Skeletal muscle tissue (tissue), 3 donors: ENCODE measurements at regions not wholly inside any gene's neighbourhood (a gene's known extent, or its start where the extent isn't known, plus 50 kb on each side); places are given as distances from the start of the nearest gene placed in this dataset.

Experiments
- H3K27ac ChIP-seq: one replicate; pipeline ENCODE4 v1.7.0; 2013; ENCODE audit warnings: mild to moderate bottlenecking, low read depth, low read length, inconsistent platforms
- H3K27me3 ChIP-seq, 3 donors: one replicate each; pipeline ENCODE4 v1.7.0; 2013; ENCODE audit warnings: low read length in 3 of 3; ENCODE audit not compliant: control insufficient read depth in 3 of 3, insufficient read depth in 3 of 3
- H3K36me3 ChIP-seq, 3 donors: one replicate each; pipeline ENCODE4 v1.7.0; 2013; ENCODE audit warnings: low read length in 3 of 3; ENCODE audit not compliant: control insufficient read depth in 3 of 3, insufficient read depth in 3 of 3
- H3K4me1 ChIP-seq, 3 donors: one replicate each; pipeline ENCODE4 v1.7.0; 2013; ENCODE audit warnings: low read length in 3 of 3, mild to moderate bottlenecking in 3 of 3; ENCODE audit not compliant: control insufficient read depth in 3 of 3, insufficient read depth in 3 of 3
- H3K4me3 ChIP-seq, 3 donors: one replicate each; pipeline ENCODE4 v1.7.0; 2013; ENCODE audit warnings: low read length in 3 of 3
- H3K9ac ChIP-seq, 3 donors: one replicate each; pipeline ENCODE4 v1.7.0; 2013; ENCODE audit warnings: low read length in 3 of 3, mild to moderate bottlenecking in 3 of 3, moderate library complexity in 2 of 3, low read depth in 1 of 3
- H3K9me3 ChIP-seq, 3 donors: one replicate each; pipeline ENCODE4 v1.7.0; 2013; ENCODE audit warnings: low read length in 3 of 3; ENCODE audit not compliant: control insufficient read depth in 3 of 3
- donor health status: Osteomylitis.

GRCh38 chrX:6761251-6761650 lies 226.3 kb upstream of the VCX3A start:
- Histone ChIP-seq H3K27me3 (no peaks in the 10 kb centered on the region), H3K4me1 (no peaks in the 10 kb centered on the region)

GRCh38 chrX:6759655-6760375 lies 224.9 kb upstream of the VCX3A start:
- H3K9ac ChIP-seq = no peak overlapping the region
- H3K9me3 ChIP-seq = no peaks in the 10 kb centered on the region
- H3K4me3 ChIP-seq = no peak overlapping the region
- no peak overlapping the region for H3K27ac ChIP-seq
- H3K36me3 ChIP-seq = no peaks in the 10 kb centered on the region
- no peaks in the 10 kb centered on the region for H3K4me1 ChIP-seq
- H3K27me3 ChIP-seq = no peaks in the 10 kb centered on the region

More at GRCh38 chrX:6761251-6761650, 226.3 kb upstream of the VCX3A start:
- no peak overlapping the region for H3K9ac ChIP-seq
- H3K4me3 ChIP-seq = no peak overlapping the region
- no peak overlapping the region for H3K27ac ChIP-seq
- no peaks in the 10 kb centered on the region for H3K36me3 ChIP-seq
- H3K9me3 ChIP-seq = no peaks in the 10 kb centered on the region

GRCh38 chrX:6758234-6758633 lies 223.3 kb upstream of the VCX3A start:
- Histone ChIP-seq H3K9ac (no peak overlapping the region), H3K36me3 (no peaks in the 10 kb centered on the region), H3K27ac (no peak overlapping the region), H3K27me3 (no peaks in the 10 kb centered on the region), H3K4me3 (no peak overlapping the region), H3K9me3 (no peaks in the 10 kb centered on the region), H3K4me1 (no peaks in the 10 kb centered on the region)

DNA sequence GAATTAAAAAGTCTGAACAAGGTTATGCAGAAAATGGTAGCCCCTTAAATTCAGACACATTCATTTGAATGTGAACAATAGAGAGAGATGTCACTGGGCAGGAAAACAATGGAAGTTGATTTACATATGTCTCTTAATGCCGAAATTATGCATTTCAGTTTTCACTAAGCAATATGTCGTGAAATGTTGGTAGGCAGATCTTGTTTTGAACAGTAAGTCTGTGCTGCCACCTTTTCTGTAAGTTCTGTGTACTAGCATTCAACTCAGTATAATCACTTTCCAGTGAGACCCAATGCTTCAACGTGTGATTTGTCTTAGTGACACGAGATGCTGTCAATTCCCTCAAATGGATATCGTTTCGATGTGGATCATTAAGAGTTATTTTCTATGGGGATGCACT lies 222.7 kb upstream of the VCX3A start:
- Histone ChIP-seq H3K4me3 (no peak overlapping the region), H3K36me3 (no peaks in the 10 kb centered on the region)

DNA sequence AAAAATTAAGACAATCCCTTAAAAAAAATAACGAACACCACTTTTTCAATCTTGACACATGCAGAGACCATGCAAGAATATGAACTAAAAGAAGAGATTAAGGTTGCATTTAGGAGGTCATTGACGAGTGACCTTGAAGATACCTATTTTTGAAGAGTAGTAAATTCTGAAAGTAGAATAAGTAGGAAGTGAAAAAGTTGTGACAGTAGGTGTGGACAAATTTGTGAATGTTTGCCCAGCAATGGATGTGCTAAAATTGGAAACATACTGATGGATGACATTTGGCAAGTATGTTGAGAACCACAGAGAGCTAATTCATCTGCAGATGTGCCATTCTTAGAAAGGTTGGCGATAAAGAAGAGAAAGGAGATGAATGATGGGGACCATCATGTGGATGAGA lies 213.7 kb upstream of the VCX3A start:
- no peak overlapping the region for H3K4me3 ChIP-seq
- no peaks in the 10 kb centered on the region for H3K9me3 ChIP-seq
- H3K27ac ChIP-seq = no peak overlapping the region
- H3K4me1 ChIP-seq = no peaks in the 10 kb centered on the region
- H3K9ac ChIP-seq = no peak overlapping the region
- no peaks in the 10 kb centered on the region for H3K36me3 ChIP-seq
- H3K27me3 ChIP-seq = no peaks in the 10 kb centered on the region

More for the DNA sequence above, 222.7 kb upstream of the VCX3A start:
- Histone ChIP-seq H3K9ac (no peak overlapping the region), H3K27ac (no peak overlapping the region), H3K4me1 (no peaks in the 10 kb centered on the region), H3K9me3 (no peaks in the 10 kb centered on the region), H3K27me3 (no peaks in the 10 kb centered on the region)

- H3K27ac ChIP-seq = no peak overlapping the region
- no peaks in the 10 kb centered on the region for H3K36me3 ChIP-seq
- H3K9ac ChIP-seq = no peak overlapping the region
- no peaks in the 10 kb centered on the region for H3K27me3 ChIP-seq
- no peak overlapping the region for H3K4me3 ChIP-seq
- no peaks in the 10 kb centered on the region for H3K4me1 ChIP-seq
- H3K9me3 ChIP-seq = no peaks in the 10 kb centered on the region
These were observed 203.9 kb upstream of the VCX3A start for GRCh38 chrX:6738518-6739470.

DNA sequence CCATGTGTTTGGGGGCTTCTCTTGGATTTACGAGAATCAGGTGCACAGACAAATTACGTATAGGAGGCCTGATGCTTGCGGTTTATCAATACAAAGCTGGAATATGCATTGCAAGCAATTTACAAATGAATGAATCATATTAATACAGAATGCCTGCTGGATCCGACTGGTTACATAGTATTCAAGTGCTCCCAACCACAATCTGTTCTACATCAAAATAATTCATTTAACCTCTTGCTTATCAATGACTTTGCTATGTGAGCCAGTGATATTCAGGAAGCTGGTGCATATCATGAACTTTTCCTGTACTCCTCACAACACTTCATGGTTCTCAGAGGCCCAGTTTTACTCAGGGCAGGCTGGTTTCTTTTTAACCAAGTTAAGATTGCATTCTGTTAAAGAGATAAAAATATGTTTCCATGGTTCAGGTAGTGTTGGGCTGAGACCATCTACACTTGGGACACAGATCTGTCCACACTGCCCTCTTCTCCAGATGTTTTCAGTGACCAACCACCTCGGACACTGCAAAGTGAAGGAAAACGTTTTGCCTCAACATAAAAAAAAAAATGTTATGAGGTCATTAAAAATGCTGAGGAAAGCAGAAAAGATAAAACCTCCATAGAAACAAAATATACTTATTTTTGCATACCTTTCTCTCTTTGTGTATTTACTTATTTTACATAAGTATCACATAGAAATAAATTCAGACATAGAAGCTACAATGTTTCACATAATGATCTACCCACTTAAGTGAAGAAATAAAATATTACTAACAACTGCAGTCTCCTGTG lies 200.1 kb upstream of the VCX3A start:
- no peak overlapping the region for H3K4me3 ChIP-seq
- no peaks in the 10 kb centered on the region for H3K4me1 ChIP-seq
- no peaks in the 10 kb centered on the region for H3K36me3 ChIP-seq
- H3K27me3 ChIP-seq = no peaks in the 10 kb centered on the region
- H3K9me3 ChIP-seq = no peaks in the 10 kb centered on the region
- H3K9ac ChIP-seq = no peak overlapping the region
- no peak overlapping the region for H3K27ac ChIP-seq

DNA sequence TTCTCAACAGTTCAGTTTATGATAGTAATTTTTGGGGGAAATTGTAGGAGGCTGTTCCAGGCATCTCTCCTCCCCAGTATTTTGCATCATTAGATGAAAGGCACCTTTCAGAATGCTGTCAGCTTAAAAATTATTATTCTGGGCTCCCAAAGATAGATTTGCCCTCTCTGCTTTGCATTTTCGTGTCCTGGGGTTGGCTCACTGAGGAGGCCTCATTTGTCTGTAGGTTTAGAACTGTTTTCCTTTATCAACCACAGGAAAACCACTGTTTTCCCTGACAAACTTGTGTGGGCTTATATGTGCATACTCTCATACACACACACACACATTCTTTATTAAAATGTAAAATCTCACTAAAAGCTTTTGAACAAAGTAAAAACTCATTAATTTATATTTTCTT lies 197.2 kb upstream of the VCX3A start:
- no peaks in the 10 kb centered on the region for H3K27me3 ChIP-seq
- H3K4me3 ChIP-seq = no peak overlapping the region
- H3K36me3 ChIP-seq = no peaks in the 10 kb centered on the region
- no peaks in the 10 kb centered on the region for H3K9me3 ChIP-seq
- H3K27ac ChIP-seq = no peak overlapping the region
- H3K4me1 ChIP-seq = no peaks in the 10 kb centered on the region
- H3K9ac ChIP-seq = no peak overlapping the region

GRCh38 chrX:6729626-6730025 lies 194.7 kb upstream of the VCX3A start:
- Histone ChIP-seq H3K36me3 (no peaks in the 10 kb centered on the region), H3K9ac (no peak overlapping the region), H3K4me1 (no peaks in the 10 kb centered on the region), H3K4me3 (no peak overlapping the region), H3K27ac (no peak overlapping the region), H3K9me3 (no peaks in the 10 kb centered on the region), H3K27me3 (no peaks in the 10 kb centered on the region)
